ENCODE measurements at regions not wholly inside any gene's neighbourhood (a gene's known extent, or its start where the extent isn't known, plus 50 kb on each side); places are given as distances from the start of the nearest gene placed in this dataset.

- WGBS, 2 donors: 0% methylated on average over 1 of the region's 1 CpG
- ATAC-seq (ENCODE audit: insufficient read depth, low FRiP score) (no peak), DNase-seq (peak in 2 of 3 donors; percentile 8 to 49)
- H3K4me3 ChIP-seq: no peak overlapping the region
- no peak for TF ChIP-seq CTCF (IDR thresholded peaks at IDR 0.05; ENCODE audit: control extremely low read depth, extremely low read depth)
- no peak overlapping the region for H3K27ac ChIP-seq (ENCODE audit: low read depth in 1 of 2, low read length in 1 of 2)
- H3K9me3 ChIP-seq (ENCODE audit: control insufficient read depth in 4 of 4, insufficient read depth in 3 of 4, low read length in 3 of 4): no peaks in the 10 kb centered on the region
- H3K27me3 ChIP-seq (ENCODE audit: control insufficient read depth in 3 of 3, insufficient read depth in 3 of 3, low read length in 2 of 3): no peaks in the 10 kb centered on the region
- no peak overlapping the region for H3K9ac ChIP-seq (ENCODE audit: insufficient read depth in 1 of 2, low read length in 2 of 2)
- H3K4me1 ChIP-seq (ENCODE audit: control insufficient read depth in 5 of 5, insufficient read depth in 5 of 5, low read length in 5 of 5): no peaks in the 10 kb centered on the region
- H3K36me3 ChIP-seq (ENCODE audit: control insufficient read depth in 4 of 4, insufficient read depth in 4 of 4, low read length in 4 of 4): no peaks in the 10 kb centered on the region
These were observed 223.7 kb upstream of the PCDH15 start for GRCh38 chr10:55024713-55025112.

DNA sequence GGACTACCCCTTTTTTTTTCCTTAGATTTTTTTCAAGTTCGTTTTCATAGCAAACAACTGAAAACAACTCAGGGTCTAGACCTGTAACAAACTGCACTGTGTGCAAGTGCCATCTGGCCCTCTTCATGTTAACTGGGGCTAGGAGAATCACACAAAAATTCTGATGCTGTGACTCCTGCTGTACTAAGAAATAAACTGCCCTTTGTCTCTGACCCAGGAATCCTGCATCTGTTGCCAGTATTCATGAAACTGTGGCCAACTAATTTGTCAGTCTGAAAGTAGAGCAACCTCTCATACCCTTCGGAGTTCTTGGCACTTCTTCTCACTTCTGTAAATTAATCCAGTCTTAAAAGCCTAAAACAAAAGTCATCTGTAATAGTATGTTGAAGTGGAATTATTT lies 218.4 kb upstream of the PCDH15 start:
- DNase-seq (no peak), ATAC-seq (ENCODE audit: insufficient read depth, low FRiP score) (no peak)
- WGBS, 2 donors: 35 to 52% methylated on average over 2 of the region's 2 CpGs
- no peaks in the 10 kb centered on the region for H3K9me3 ChIP-seq (ENCODE audit: control insufficient read depth in 4 of 4, insufficient read depth in 3 of 4, low read length in 3 of 4)
- no peaks in the 10 kb centered on the region for H3K27me3 ChIP-seq (ENCODE audit: control insufficient read depth in 3 of 3, insufficient read depth in 3 of 3, low read length in 2 of 3)
- H3K4me3 ChIP-seq: no peak overlapping the region
- H3K36me3 ChIP-seq (ENCODE audit: control insufficient read depth in 4 of 4, insufficient read depth in 4 of 4, low read length in 4 of 4): no peaks in the 10 kb centered on the region
- no peak overlapping the region for H3K9ac ChIP-seq (ENCODE audit: insufficient read depth in 1 of 2, low read length in 2 of 2)
- no peak overlapping the region for H3K27ac ChIP-seq (ENCODE audit: low read depth in 1 of 2, low read length in 1 of 2)
- TF ChIP-seq CTCF (IDR thresholded peaks at IDR 0.05; ENCODE audit: control extremely low read depth, extremely low read depth): no peak
- peaks cover 0 to 3% (median 0%) of the 10 kb centered on the region in 5 donors for H3K4me1 ChIP-seq (ENCODE audit: control insufficient read depth in 5 of 5, insufficient read depth in 5 of 5, low read length in 5 of 5)

DNA sequence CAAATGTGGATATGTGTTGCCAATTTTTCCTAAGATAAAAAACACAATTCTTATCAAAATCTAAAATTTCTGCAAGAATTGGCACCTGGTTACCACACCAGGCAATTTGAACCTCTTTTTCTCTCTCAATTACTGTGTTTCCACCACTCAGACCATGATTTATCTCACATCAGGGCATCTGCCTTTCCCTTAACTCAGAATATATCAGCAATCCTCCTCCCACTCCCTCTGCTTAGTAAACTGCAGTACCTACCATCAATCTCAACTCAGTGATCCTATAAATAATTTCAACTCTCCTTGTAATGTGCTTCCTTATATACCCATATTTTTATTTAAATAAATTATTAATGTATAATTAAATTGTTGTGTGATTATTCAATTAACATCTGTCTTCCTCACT lies 212.3 kb upstream of the PCDH15 start:
- no peaks in the 10 kb centered on the region for H3K27me3 ChIP-seq (ENCODE audit: control insufficient read depth in 3 of 3, insufficient read depth in 3 of 3, low read length in 2 of 3)

More for the DNA sequence above, 212.3 kb upstream of the PCDH15 start:
- Histone ChIP-seq H3K9ac (ENCODE audit: insufficient read depth in 1 of 2, low read length in 2 of 2) (no peak overlapping the region), H3K4me3 (no peak overlapping the region), H3K4me1 (ENCODE audit: control insufficient read depth in 5 of 5, insufficient read depth in 5 of 5, low read length in 5 of 5) (no peaks in the 10 kb centered on the region), H3K9me3 (ENCODE audit: control insufficient read depth in 4 of 4, insufficient read depth in 3 of 4, low read length in 3 of 4) (no peaks in the 10 kb centered on the region), H3K36me3 (ENCODE audit: control insufficient read depth in 4 of 4, insufficient read depth in 4 of 4, low read length in 4 of 4) (no peaks in the 10 kb centered on the region), H3K27ac (ENCODE audit: low read depth in 1 of 2, low read length in 1 of 2) (no peak overlapping the region)
- TF ChIP-seq CTCF (IDR thresholded peaks at IDR 0.05; ENCODE audit: control extremely low read depth, extremely low read depth): no peak
- ATAC-seq (ENCODE audit: insufficient read depth, low FRiP score) (no peak), DNase-seq (no peak)

Data from lung (tissue), 11 donors.